ENCODE measurements at regions not wholly inside any gene's neighbourhood (a gene's known extent, or its start where the extent isn't known, plus 50 kb on each side); places are given as distances from the start of the nearest gene placed in this dataset.

DNA sequence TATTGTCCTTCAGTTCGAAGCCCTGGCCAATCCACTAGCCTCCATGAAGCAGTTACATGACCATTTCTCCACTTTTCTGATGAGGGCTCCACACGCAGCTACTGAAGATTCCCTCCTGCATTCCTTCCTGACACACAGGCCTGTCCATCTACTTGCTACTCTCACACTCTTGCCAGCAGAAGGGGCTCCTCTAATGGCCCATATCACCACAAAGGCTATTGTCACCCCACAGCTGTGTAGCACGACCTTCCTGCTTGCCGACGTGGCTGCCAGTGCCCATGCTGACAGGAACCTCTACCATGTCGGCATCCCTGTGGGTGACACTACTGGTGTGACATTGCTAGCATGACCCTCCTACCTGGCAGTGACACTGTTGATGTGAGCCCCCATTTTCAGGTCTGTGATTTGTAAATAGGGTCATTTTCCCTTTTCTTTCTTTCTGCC, 1528.6 kb upstream of the TPTE start:
- TF ChIP-seq, protein P1, sequence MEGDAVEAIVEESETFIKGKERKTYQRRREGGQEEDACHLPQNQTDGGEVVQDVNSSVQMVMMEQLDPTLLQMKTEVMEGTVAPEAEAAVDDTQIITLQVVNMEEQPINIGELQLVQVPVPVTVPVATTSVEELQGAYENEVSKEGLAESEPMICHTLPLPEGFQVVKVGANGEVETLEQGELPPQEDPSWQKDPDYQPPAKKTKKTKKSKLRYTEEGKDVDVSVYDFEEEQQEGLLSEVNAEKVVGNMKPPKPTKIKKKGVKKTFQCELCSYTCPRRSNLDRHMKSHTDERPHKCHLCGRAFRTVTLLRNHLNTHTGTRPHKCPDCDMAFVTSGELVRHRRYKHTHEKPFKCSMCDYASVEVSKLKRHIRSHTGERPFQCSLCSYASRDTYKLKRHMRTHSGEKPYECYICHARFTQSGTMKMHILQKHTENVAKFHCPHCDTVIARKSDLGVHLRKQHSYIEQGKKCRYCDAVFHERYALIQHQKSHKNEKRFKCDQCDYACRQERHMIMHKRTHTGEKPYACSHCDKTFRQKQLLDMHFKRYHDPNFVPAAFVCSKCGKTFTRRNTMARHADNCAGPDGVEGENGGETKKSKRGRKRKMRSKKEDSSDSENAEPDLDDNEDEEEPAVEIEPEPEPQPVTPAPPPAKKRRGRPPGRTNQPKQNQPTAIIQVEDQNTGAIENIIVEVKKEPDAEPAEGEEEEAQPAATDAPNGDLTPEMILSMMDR (IDR thresholded peaks at IDR 0.05; ENCODE audit: borderline replicate concordance, extremely low read depth, insufficient read depth) = no peak
- no peak overlapping the region for H3K9ac ChIP-seq (ENCODE audit: low read length in 3 of 3)
- peaks cover 0 to 2% (median 0%) of the 10 kb centered on the region in 3 donors for H3K9me3 ChIP-seq (ENCODE audit: control insufficient read depth in 2 of 3, insufficient read depth in 1 of 3, low read length in 3 of 3)
- FAIRE-seq = no peak
- H3K4me1 ChIP-seq (ENCODE audit: control insufficient read depth in 2 of 3, insufficient read depth in 2 of 3, low read depth in 1 of 3, low read length in 3 of 3) = no peaks in the 10 kb centered on the region
- H3K36me3 ChIP-seq (ENCODE audit: control insufficient read depth in 2 of 3, insufficient read depth in 3 of 3, low read length in 3 of 3) = no peaks in the 10 kb centered on the region
- H3K27me3 ChIP-seq (ENCODE audit: control insufficient read depth, insufficient read depth, low read length) = no peaks in the 10 kb centered on the region
- H3K4me3 ChIP-seq (ENCODE audit: low read length in 3 of 3) = no peak overlapping the region
- DNase-seq = no peak
- intact Hi-C loops (cut with DNase I) = no loop called here
- H3K27ac ChIP-seq (ENCODE audit: low read depth in 2 of 2, low read length in 2 of 2) = no peak overlapping the region

DNA sequence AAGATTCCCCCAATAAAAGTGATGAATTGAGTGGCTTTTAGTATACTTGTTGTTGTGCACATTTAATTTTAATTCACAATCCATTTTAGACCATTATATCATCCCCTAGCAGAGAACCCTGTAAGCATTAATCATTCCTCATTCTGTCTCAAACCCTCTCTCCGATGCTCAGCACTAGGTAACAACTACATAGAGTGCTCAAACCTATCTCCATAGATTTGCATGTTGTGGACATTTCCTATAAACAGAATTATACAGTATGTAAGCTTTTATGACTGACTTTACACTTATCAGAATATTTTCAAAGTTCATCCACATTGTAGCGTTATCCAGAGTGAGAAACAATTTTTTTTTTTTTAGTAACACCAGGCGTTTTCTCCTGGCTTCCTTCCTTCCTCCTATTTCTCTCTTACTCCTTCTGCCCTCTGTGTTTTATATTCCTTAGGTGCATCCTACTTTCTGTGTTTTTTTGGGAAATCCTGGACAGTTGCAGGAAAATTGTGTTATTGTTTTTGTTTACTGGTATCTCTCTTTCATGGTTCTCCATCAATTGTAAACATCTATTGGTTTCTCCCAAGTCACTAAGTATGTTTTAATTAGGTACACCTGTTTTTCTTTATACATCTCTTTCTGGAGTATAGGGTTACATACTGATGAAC, 1528.0 kb upstream of the TPTE start:
- Histone ChIP-seq H3K4me3 (ENCODE audit: low read length in 3 of 3) (no peak overlapping the region), H3K9me3 (ENCODE audit: control insufficient read depth in 2 of 3, insufficient read depth in 1 of 3, low read length in 3 of 3) (peaks cover 0 to 2% (median 0%) of the 10 kb centered on the region in 3 donors), H3K27me3 (ENCODE audit: control insufficient read depth, insufficient read depth, low read length) (no peaks in the 10 kb centered on the region), H3K27ac (ENCODE audit: low read depth in 2 of 2, low read length in 2 of 2) (no peak overlapping the region), H3K36me3 (ENCODE audit: control insufficient read depth in 2 of 3, insufficient read depth in 3 of 3, low read length in 3 of 3) (no peaks in the 10 kb centered on the region), H3K9ac (ENCODE audit: low read length in 3 of 3) (no peak overlapping the region), H3K4me1 (ENCODE audit: control insufficient read depth in 2 of 3, insufficient read depth in 2 of 3, low read depth in 1 of 3, low read length in 3 of 3) (no peaks in the 10 kb centered on the region)
- TF ChIP-seq, protein P1 (IDR thresholded peaks at IDR 0.05; ENCODE audit: borderline replicate concordance, extremely low read depth, insufficient read depth) = no peak
- intact Hi-C loops (cut with DNase I) = no loop called here
- no peak for FAIRE-seq
- no peak for DNase-seq

DNA sequence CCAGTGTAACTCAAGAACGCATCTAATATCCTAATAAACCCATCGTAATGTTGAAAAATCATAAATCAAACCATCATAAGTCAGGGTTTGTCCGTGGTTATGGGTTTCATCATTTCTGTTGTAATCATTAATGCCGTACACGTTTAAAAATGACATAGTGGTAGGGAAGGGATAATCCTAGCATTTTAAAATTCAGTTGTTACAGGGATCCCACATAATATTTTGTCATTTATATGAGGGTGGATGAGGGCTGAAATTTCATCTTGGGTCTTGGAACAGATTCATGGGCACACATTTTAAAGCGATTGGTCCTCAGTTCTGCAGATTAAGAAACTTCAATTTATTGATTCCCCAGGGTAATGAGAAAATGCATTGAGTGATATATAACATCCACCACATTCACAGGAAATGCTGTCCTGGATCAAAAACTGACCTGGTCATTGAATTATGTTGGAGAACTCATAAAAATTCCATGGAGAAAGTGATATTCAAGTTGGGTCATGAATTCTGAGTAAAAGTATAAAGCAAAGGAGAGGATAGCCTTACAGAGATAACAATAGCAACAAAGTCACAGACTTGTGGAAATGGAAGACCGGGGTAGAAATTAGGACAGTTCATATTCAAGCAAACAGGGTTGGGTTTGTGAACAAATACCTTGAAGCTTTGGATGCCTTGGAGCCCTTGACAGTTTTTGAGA, 1527.3 kb upstream of the TPTE start:
- TF ChIP-seq, protein P1 (IDR thresholded peaks at IDR 0.05; ENCODE audit: borderline replicate concordance, extremely low read depth, insufficient read depth) = no peak
- DNase-seq (no peak), FAIRE-seq (no peak)
- Histone ChIP-seq H3K9me3 (ENCODE audit: control insufficient read depth in 2 of 3, insufficient read depth in 1 of 3, low read length in 3 of 3) (peaks cover 0 to 4% (median 0%) of the 10 kb centered on the region in 3 donors), H3K27ac (ENCODE audit: low read depth in 2 of 2, low read length in 2 of 2) (no peak overlapping the region), H3K4me1 (ENCODE audit: control insufficient read depth in 2 of 3, insufficient read depth in 2 of 3, low read depth in 1 of 3, low read length in 3 of 3) (no peaks in the 10 kb centered on the region), H3K4me3 (ENCODE audit: low read length in 3 of 3) (no peak overlapping the region), H3K36me3 (ENCODE audit: control insufficient read depth in 2 of 3, insufficient read depth in 3 of 3, low read length in 3 of 3) (no peaks in the 10 kb centered on the region), H3K27me3 (ENCODE audit: control insufficient read depth, insufficient read depth, low read length) (no peaks in the 10 kb centered on the region), H3K9ac (ENCODE audit: low read length in 3 of 3) (no peak overlapping the region)
- intact Hi-C loops (cut with DNase I) = no loop called here

Data from kidney (tissue), 13 donors.